ENCODE measurements at regions not wholly inside any gene's neighbourhood (a gene's known extent, or its start where the extent isn't known, plus 50 kb on each side); places are given as distances from the start of the nearest gene placed in this dataset.
"Not testable (repeated sequence)": the region's sequence is repeated elsewhere in the genome, so short reads cannot be mapped to it uniquely, and the experiment has no call there.

- DNase-seq: no peak
Measured at GRCh38 chr2:198909525-198910267, 548.0 kb downstream of the SATB2 start.

GRCh38 chr2:198905881-198906612, 551.7 kb downstream of the SATB2 start:
- no peak for DNase-seq

- no peak for DNase-seq
Measured at GRCh38 chr2:198901894-198902293, 555.8 kb downstream of the SATB2 start.

- no peak for DNase-seq
Measured at GRCh38 chr2:198900141-198900540, 557.6 kb downstream of the SATB2 start.

GRCh38 chr2:198890490-198890889, 567.2 kb downstream of the SATB2 start:
- no peak for DNase-seq

GRCh38 chr2:198883604-198884003, 574.1 kb downstream of the SATB2 start:
- DNase-seq: no peak

GRCh38 chr2:198880986-198881385, 576.8 kb downstream of the SATB2 start:
- DNase-seq: no peak

GRCh38 chr2:198880421-198880820, 577.3 kb downstream of the SATB2 start:
- DNase-seq: no peak

GRCh38 chr2:198874472-198874858, 583.3 kb downstream of the SATB2 start:
- DNase-seq: no peak

- no peak for DNase-seq
Measured at GRCh38 chr2:198873503-198874471, 584.0 kb downstream of the SATB2 start.

GRCh38 chr2:198863655-198864054, 594.1 kb downstream of the SATB2 start:
- no peak for DNase-seq

- DNase-seq: no peak
Measured at GRCh38 chr2:198861080-198861479, 596.7 kb downstream of the SATB2 start.

GRCh38 chr2:198857246-198857645, 600.5 kb downstream of the SATB2 start:
- no peak for DNase-seq

- DNase-seq: not testable (repeated sequence)
Measured at GRCh38 chr2:198855746-198856145, 602.0 kb downstream of the SATB2 start.

GRCh38 chr2:198852248-198852647, 605.5 kb downstream of the SATB2 start:
- no peak for DNase-seq

- DNase-seq: no peak
Measured at GRCh38 chr2:198825534-198825933, 632.2 kb downstream of the SATB2 start.

- no peak for DNase-seq
Measured at GRCh38 chr2:198817536-198817935, 640.2 kb downstream of the SATB2 start.

- DNase-seq: no peak
Measured at GRCh38 chr2:198815626-198816025, 642.1 kb downstream of the SATB2 start.

GRCh38 chr2:198811198-198811597, 646.5 kb downstream of the SATB2 start:
- DNase-seq: no peak

- DNase-seq: no peak
Measured at GRCh38 chr2:198809976-198810375, 647.8 kb downstream of the SATB2 start.

- DNase-seq: no peak
Measured at GRCh38 chr2:198807131-198807530, 650.6 kb downstream of the SATB2 start.

- DNase-seq: no peak
Measured at GRCh38 chr2:198795419-198795818, 662.3 kb downstream of the SATB2 start.

GRCh38 chr2:198791623-198792022, 666.1 kb downstream of the SATB2 start:
- DNase-seq: no peak
